GM12865 (cell line): ENCODE measurements at regions not wholly inside any gene's neighbourhood (a gene's known extent, or its start where the extent isn't known, plus 50 kb on each side); places are given as distances from the start of the nearest gene placed in this dataset.

Experiments used
- DNase-seq: peaks from one replicate; pipeline ENCODE4 v3.0.0; 2010; ENCODE audit warnings: low read depth
- H3K4me3 ChIP-seq: 2 replicates; pipeline ENCODE4 v1.5.1; 2011; ENCODE audit warnings: mild to moderate bottlenecking, low read depth, low read length, control low read depth
- TF ChIP-seq, protein P1 (sequence below): IDR thresholded peaks from 2 replicates; pipeline ENCODE4 v1.5.1; 2011; ENCODE audit warnings: low read length, control low read depth, low read depth, inconsistent platforms; ENCODE audit not compliant: insufficient read depth; ENCODE audit errors: missing control alignments

DNA sequence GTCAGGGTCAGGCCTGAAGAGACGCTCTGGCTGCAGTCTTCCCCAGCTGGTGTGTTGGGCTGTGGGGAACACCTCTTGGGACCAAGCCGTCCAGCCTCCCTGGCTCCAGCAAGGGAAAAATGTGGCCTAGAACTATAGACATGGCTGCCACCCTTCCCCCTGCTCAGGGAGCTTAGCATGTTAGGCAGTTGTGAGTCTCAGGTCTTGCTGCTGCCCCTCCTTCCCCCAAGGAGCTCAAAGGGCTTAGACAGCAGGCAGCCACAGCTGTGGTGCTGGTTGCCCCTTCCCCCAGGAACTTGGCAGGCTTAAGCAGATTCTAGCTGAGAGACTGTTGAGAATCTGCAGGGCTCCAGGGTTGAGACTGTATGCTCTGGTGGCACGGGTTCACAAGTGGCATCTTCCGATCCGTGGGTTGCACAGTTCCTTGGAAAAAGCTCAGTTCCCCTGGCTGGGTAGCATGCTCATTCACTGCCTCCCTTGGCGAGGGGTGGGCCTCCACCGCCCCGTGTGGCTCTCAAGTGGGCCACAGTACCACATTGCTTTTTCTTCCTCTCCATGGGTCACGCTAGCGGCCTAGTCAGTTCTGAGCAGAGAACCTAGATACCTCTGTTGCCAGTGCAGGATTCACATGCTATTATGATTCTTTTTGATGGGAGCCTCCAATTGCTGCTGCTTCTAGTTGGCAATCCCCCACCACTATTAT is 1258.6 kb downstream of the OLFM4 start:
- no peak overlapping the region for H3K4me3 ChIP-seq
- TF ChIP-seq, protein P1, sequence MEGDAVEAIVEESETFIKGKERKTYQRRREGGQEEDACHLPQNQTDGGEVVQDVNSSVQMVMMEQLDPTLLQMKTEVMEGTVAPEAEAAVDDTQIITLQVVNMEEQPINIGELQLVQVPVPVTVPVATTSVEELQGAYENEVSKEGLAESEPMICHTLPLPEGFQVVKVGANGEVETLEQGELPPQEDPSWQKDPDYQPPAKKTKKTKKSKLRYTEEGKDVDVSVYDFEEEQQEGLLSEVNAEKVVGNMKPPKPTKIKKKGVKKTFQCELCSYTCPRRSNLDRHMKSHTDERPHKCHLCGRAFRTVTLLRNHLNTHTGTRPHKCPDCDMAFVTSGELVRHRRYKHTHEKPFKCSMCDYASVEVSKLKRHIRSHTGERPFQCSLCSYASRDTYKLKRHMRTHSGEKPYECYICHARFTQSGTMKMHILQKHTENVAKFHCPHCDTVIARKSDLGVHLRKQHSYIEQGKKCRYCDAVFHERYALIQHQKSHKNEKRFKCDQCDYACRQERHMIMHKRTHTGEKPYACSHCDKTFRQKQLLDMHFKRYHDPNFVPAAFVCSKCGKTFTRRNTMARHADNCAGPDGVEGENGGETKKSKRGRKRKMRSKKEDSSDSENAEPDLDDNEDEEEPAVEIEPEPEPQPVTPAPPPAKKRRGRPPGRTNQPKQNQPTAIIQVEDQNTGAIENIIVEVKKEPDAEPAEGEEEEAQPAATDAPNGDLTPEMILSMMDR, result no peak
- no peak for DNase-seq

DNA sequence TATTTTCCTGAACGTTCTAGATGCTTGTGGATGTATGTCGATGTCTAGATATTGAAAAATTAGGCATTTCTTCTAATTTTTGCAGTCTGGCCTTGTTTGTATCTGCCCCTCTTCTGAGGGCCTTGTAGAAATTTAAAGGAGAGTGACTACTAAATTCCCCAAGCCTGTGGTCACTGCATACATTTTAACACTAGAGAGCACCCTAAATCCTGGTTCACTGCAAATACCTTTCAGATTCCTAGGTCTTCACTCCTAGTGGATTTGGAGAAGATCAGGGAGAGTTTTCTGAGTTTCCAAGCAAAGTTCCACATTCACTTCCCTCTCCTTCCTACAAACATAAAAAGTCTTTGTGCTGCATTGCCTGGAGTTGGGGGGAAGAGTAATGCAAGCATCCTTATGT is 1272.5 kb downstream of the OLFM4 start:
- H3K4me3 ChIP-seq, result no peak overlapping the region
- TF ChIP-seq, protein P1, result no peak
- no peak for DNase-seq

DNA sequence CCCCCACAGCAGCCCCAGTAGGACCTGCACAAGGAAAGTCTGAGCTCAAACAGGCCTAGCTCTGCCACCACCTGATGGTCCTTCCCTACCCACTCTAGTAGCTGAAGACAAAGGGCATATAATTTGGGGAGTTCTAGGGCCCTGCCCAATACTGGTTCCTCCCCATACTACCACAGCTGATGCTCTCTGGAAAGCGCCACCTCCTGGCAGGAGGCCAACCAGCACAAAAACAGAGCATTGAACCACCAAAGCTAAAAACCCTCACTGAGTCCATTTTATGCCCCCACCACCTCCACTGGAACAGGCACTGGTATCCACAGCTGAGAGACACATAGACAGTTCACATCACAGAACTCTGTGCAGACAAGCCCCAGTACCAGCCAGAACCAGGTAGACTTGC is 1276.8 kb downstream of the OLFM4 start:
- H3K4me3 ChIP-seq, result no peak overlapping the region
- TF ChIP-seq, protein P1, result no peak
- DNase-seq, result no peak

DNA sequence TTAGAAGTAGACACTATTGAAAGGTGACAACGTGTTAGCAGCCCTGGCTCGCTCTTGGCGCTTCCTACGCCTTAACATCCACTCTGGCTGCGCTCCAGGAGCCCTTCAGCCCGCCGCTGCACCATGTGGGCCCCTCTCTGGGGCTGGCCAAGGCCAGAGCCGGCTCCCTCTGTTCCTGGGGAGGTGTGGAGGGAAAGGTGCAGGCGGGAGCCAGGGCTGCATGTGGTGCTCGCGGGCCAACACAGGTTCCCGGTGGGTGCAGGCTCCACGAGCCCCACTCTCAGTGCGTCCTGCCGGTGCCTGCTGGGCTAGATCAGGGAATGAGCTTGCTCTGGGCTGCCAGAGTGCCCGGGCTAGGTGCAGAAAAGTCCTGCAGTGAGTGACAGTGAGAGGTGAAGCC is 1284.3 kb downstream of the OLFM4 start:
- no peak overlapping the region for H3K4me3 ChIP-seq
- no peak for DNase-seq
- TF ChIP-seq, protein P1, result no peak

DNA sequence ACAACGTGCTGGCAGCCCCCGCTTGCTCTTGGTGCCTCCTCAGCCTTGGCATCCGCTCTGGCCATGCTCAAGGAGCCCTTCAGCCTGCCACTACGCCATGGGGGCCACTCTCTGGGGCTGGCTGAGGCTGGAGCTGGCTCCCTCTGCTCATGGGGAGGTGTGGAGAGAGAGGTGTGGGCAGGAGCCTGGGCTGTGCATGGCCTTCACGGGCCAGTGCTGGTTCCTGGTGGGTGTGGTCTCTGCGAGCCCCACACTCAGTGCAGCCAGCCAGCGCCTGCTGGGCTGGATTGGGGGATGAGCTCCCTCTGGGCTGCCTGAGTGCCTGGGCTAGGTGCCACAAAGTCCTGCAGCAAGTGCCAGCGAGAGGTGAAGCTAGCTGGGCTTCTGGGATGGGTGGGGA is 1289.1 kb downstream of the OLFM4 start:
- no peak for DNase-seq
- TF ChIP-seq, protein P1, result no peak
- no peak overlapping the region for H3K4me3 ChIP-seq

DNA sequence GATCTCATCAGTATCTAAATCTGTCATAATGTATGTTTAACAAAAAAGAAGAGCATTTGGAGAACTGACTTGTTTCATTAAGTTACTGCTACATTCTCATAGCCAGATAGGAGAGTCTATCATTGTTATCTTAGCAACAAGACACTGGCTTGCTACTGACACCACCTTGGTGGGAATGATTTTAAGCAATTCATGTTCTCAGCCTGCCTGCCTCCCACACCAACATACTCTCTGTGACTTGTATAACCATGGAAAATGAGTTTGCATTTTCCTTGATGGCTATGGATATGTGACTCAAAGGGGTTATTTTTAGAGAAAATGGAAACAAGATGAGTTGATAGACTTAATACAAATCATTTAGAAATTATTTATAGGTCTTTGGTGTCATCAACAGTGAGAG is 1308.9 kb downstream of the OLFM4 start:
- H3K4me3 ChIP-seq, result no peak overlapping the region
- DNase-seq, result no peak
- TF ChIP-seq, protein P1, result no peak

DNA sequence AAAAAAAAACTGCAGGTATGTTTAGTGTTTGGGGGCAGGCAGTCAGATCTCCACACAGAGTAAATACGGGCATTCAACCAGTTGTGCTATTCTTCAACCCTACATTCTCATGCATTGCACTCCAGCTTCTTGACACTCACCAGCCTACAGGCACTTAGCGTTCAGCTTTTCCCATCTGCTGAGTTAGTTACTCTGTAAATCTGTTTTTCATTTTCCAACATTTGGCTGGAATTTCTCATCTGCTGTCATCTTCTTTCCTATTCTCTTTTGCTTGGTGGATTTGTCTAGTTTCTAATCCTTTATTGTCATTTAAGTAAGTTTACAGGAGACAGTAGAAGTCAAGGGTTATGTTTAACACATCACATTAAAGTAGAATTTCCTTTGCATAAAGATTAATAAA is 1318.9 kb downstream of the OLFM4 start:
- TF ChIP-seq, protein P1, result no peak
- H3K4me3 ChIP-seq, result no peak overlapping the region
- DNase-seq, result no peak
